ENCODE measurements at regions not wholly inside any gene's neighbourhood (a gene's known extent, or its start where the extent isn't known, plus 50 kb on each side); places are given as distances from the start of the nearest gene placed in this dataset.

- no peak for ATAC-seq (ENCODE audit: low read depth)
- H3K27me3 Mint-ChIP-seq, result no peaks in the 10 kb centered on the region
- no peak overlapping the region for H3K4me2 ChIP-seq (replicated peaks; ENCODE audit: low read depth, low read length, poor library complexity, severe bottlenecking)
- H3K27me3 ChIP-seq (replicated peaks in 1 of 4; ENCODE audit: control extremely low read depth in 1 of 4, control insufficient read depth in 3 of 4, insufficient read depth in 4 of 4, low read length in 3 of 4), result no peaks in the 10 kb centered on the region
- no peak overlapping the region for H3K9ac ChIP-seq (ENCODE audit: low read length)
- intact Hi-C loops (cut with micrococcal nuclease), result no loop called here
- H3K9me3 Mint-ChIP-seq (ENCODE audit: insufficient read depth), result peaks cover 2% of the 10 kb centered on the region
- H3K4me3 Mint-ChIP-seq, result no peak overlapping the region
- no peaks in the 10 kb centered on the region for H4K20me1 ChIP-seq (ENCODE audit: control insufficient read depth, insufficient read depth, low read length, poor library complexity, severe bottlenecking)
- POLR2A ChIA-PET, result no interaction called here
- H3K4me3 ChIP-seq (ENCODE audit: control extremely low read depth in 1 of 5, extremely low read depth in 1 of 5, insufficient read depth in 1 of 5, low read depth in 2 of 5, low read length in 4 of 5), result no peak overlapping the region
- H3K27ac Mint-ChIP-seq, result no peak overlapping the region
- CTCF ChIA-PET, result no interaction called here
- no peaks in the 10 kb centered on the region for H3K79me2 ChIP-seq (ENCODE audit: control insufficient read depth, insufficient read depth, low read length)
- TF ChIP-seq EZH2 (IDR thresholded peaks at IDR 0.05; ENCODE audit: borderline replicate concordance, insufficient read depth, low read depth, low read length, poor library complexity, severe bottlenecking) (no peak), CTCF (IDR thresholded peaks at IDR 0.05) (no peak)
- H3K4me1 ChIP-seq (ENCODE audit: control insufficient read depth in 2 of 2, insufficient read depth in 2 of 2, low read length in 2 of 2), result no peaks in the 10 kb centered on the region
- H3K36me3 ChIP-seq (replicated peaks in 1 of 2; ENCODE audit: control extremely low read depth in 1 of 2, control insufficient read depth in 1 of 2, extremely low read depth in 1 of 2, insufficient read depth in 2 of 2, low read length in 1 of 2), result no peaks in the 10 kb centered on the region
- H3K4me1 Mint-ChIP-seq, result no peaks in the 10 kb centered on the region
- H3K27ac ChIP-seq (ENCODE audit: low read length in 2 of 2), result no peak overlapping the region
- H3K9me3 ChIP-seq (ENCODE audit: control extremely low read depth in 1 of 3, control insufficient read depth in 2 of 3, insufficient read depth in 1 of 3, low read length in 2 of 3), result no peaks in the 10 kb centered on the region
- WGBS (ENCODE audit: insufficient coverage), result no CpG with 5 or more reads among the region's 2 CpGs
- H2AFZ ChIP-seq (ENCODE audit: insufficient read depth, low read depth, low read length, poor library complexity, severe bottlenecking), result no peak overlapping the region
- DNase-seq, result no peak
Observed at GRCh38 chr11:90446207-90446606, 223.4 kb upstream of the CHORDC1 start.

GRCh38 chr11:90438069-90438468 lies 215.2 kb upstream of the CHORDC1 start:
- H3K4me1 ChIP-seq (ENCODE audit: control insufficient read depth in 2 of 2, insufficient read depth in 2 of 2, low read length in 2 of 2), result no peaks in the 10 kb centered on the region
- no peak for ATAC-seq (ENCODE audit: low read depth)

More at GRCh38 chr11:90438069-90438468, 215.2 kb upstream of the CHORDC1 start:
- no peaks in the 10 kb centered on the region for H3K4me1 Mint-ChIP-seq
- Histone ChIP-seq H2AFZ (ENCODE audit: insufficient read depth, low read depth, low read length, poor library complexity, severe bottlenecking) (no peak overlapping the region), H3K4me2 (replicated peaks; ENCODE audit: low read depth, low read length, poor library complexity, severe bottlenecking) (no peak overlapping the region), H3K79me2 (ENCODE audit: control insufficient read depth, insufficient read depth, low read length) (no peaks in the 10 kb centered on the region), H3K27me3 (replicated peaks in 1 of 4; ENCODE audit: control extremely low read depth in 1 of 4, control insufficient read depth in 3 of 4, insufficient read depth in 4 of 4, low read length in 3 of 4) (no peaks in the 10 kb centered on the region), H4K20me1 (ENCODE audit: control insufficient read depth, insufficient read depth, low read length, poor library complexity, severe bottlenecking) (no peaks in the 10 kb centered on the region), H3K9me3 (ENCODE audit: control extremely low read depth in 1 of 3, control insufficient read depth in 2 of 3, insufficient read depth in 1 of 3, low read length in 2 of 3) (no peaks in the 10 kb centered on the region), H3K36me3 (replicated peaks in 1 of 2; ENCODE audit: control extremely low read depth in 1 of 2, control insufficient read depth in 1 of 2, extremely low read depth in 1 of 2, insufficient read depth in 2 of 2, low read length in 1 of 2) (no peaks in the 10 kb centered on the region), H3K4me3 (ENCODE audit: control extremely low read depth in 1 of 5, extremely low read depth in 1 of 5, insufficient read depth in 1 of 5, low read depth in 2 of 5, low read length in 4 of 5) (no peak overlapping the region), H3K9ac (ENCODE audit: low read length) (no peak overlapping the region), H3K27ac (ENCODE audit: low read length in 2 of 2) (no peak overlapping the region)
- no peak overlapping the region for H3K4me3 Mint-ChIP-seq
- WGBS (ENCODE audit: insufficient coverage), result 100% methylated on average over 3 of the region's 4 CpGs
- TF ChIP-seq EZH2 (IDR thresholded peaks at IDR 0.05; ENCODE audit: borderline replicate concordance, insufficient read depth, low read depth, low read length, poor library complexity, severe bottlenecking) (no peak), CTCF (IDR thresholded peaks at IDR 0.05) (no peak)
- H3K27me3 Mint-ChIP-seq, result no peaks in the 10 kb centered on the region
- ChIA-PET POLR2A (no interaction called here), CTCF (no interaction called here)
- peaks cover 2% of the 10 kb centered on the region for H3K9me3 Mint-ChIP-seq (ENCODE audit: insufficient read depth)
- H3K27ac Mint-ChIP-seq, result no peak overlapping the region
- intact Hi-C loops (cut with micrococcal nuclease), result no loop called here
- DNase-seq, result no peak
